ENCODE measurements at regions not wholly inside any gene's neighbourhood (a gene's known extent, or its start where the extent isn't known, plus 50 kb on each side); places are given as distances from the start of the nearest gene placed in this dataset. TPM values are rescaled to one million over a fixed set of nuclear protein-coding genes. Genes with fewer than 3 reads are reported as not detected.

Small RNAs in the stretch of these regions (small RNA-seq; reads per million reads assigned to genes)
- gene AC093787.1: not detected

All from ovary (tissue), 1 donor.